Ovary (tissue), 7 donors: ENCODE measurements at regions not wholly inside any gene's neighbourhood (a gene's known extent, or its start where the extent isn't known, plus 50 kb on each side); places are given as distances from the start of the nearest gene placed in this dataset.

Experiments used
- DNase-seq, 5 donors: peaks; one replicate each; pipeline ENCODE4 v3.0.0-alpha.2; 2019 to 2020
- H3K27ac ChIP-seq, 2 donors: fragments of 200-600 bp; one replicate each; pipeline versions ENCODE4 v1.5.1 to v1.8.0; 2019 to 2022
- H3K27me3 ChIP-seq: fragments of 200-600 bp; one replicate; pipeline ENCODE4 v1.8.0; 2022
- H3K36me3 ChIP-seq: fragments of 200-600 bp; sonication (generic); one replicate; pipeline ENCODE4 v1.5.1; 2019
- H3K4me1 ChIP-seq: one replicate; pipeline ENCODE4 v1.8.1; 2013; ENCODE audit warnings: mild to moderate bottlenecking, moderate library complexity; ENCODE audit not compliant: insufficient read depth
- H3K4me3 ChIP-seq: fragments of 200-600 bp; sonication (generic); one replicate; pipeline ENCODE4 v1.5.1; 2017
- H3K9me3 ChIP-seq, 2 donors: fragments of 200-600 bp in 1 of 2; sonication (generic) in 1 of 2; one replicate each; pipeline versions ENCODE4 v1.5.1 to v1.8.1; 2013 to 2019; ENCODE audit warnings: mild to moderate bottlenecking in 1 of 2, moderate library complexity in 1 of 2
- CTCF ChIP-seq, 3 donors: fragments of 450-650 bp in 2 of 3; fragments of 200-600 bp in 1 of 3; IDR thresholded peaks; one replicate each; pipeline versions ENCODE4 v1.5.1 to v1.8.0; 2016 to 2022; ENCODE audit warnings: antibody characterized with exemption in 3 of 3, mild to moderate bottlenecking in 1 of 3
- EP300 ChIP-seq: sonication (generic); formaldehyde crosslinking; IDR thresholded peaks from one replicate; pipeline ENCODE4 v1.6.1; 2017; ENCODE audit warnings: antibody characterized with exemption
- POLR2A ChIP-seq: fragments of 450-650 bp; IDR thresholded peaks from one replicate; pipeline ENCODE4 v1.6.1; 2017; ENCODE audit warnings: antibody characterized with exemption, mild to moderate bottlenecking, moderate library complexity
- WGBS, 3 donors: extraction: QIAGEN DNeasy Blood & Tissue Kit in 1 of 3; methylation state at CpG; one replicate each; pipeline versions ENCODE4 v1.1.5 to v1.1.7; 2013 to 2017; 5-methylcytosine and 5-hydroxymethylcytosine counted together
- intact Hi-C, 4 donors: fragments of 100-400 bp; cut with DNase I; formaldehyde crosslinking; loops; one replicate each; pipeline versions ENCODE4 v1.11.0 to v1.15.1; 2022 to 2023
- donor health status: DM: no; HTN: no; CAD: no; lungs with moderate emphysema.
- donor health status: DM: no; HTN: no; CAD: no.
- donor health status: Bipolar disorder and iron deficiency.
- donor health status: DM: no; HTN: no; CAD: no.
- donor health status: DM: yes; HTN: yes; CAD: no.

GRCh38 chr9:84450029-84450428 lies 109.5 kb upstream of the SLC28A3 start:
- Histone ChIP-seq H3K36me3 (no peaks in the 10 kb centered on the region), H3K4me1 (no peaks in the 10 kb centered on the region), H3K27me3 (no peaks in the 10 kb centered on the region), H3K27ac (no peak overlapping the region), H3K4me3 (no peak overlapping the region), H3K9me3 (no peaks in the 10 kb centered on the region)
- TF ChIP-seq POLR2A (no peak), EP300 (no peak), CTCF (IDR thresholded peaks at IDR 0.05) (no peak)
- no peak for DNase-seq
- WGBS, 3 donors, result 69 to 74% (median 72%) methylated on average over 5 of the region's 5 CpGs
- intact Hi-C loops, result no loop called here

- intact Hi-C loops, result no loop called here
- Histone ChIP-seq H3K4me3 (no peak overlapping the region), H3K36me3 (no peaks in the 10 kb centered on the region), H3K27me3 (no peaks in the 10 kb centered on the region), H3K9me3 (no peaks in the 10 kb centered on the region), H3K27ac (no peak overlapping the region), H3K4me1 (no peaks in the 10 kb centered on the region)
- TF ChIP-seq CTCF (IDR thresholded peaks at IDR 0.05), result no peak
- no peak for TF ChIP-seq POLR2A
- TF ChIP-seq EP300, result no peak
- DNase-seq, result no peak
- 81 to 89% (median 81%) methylated on average over 2 of the region's 2 CpGs for WGBS, 3 donors
Measured at GRCh38 chr9:84456527-84456926, 116.0 kb upstream of the SLC28A3 start.

- Histone ChIP-seq H3K27ac (no peak overlapping the region), H3K9me3 (no peaks in the 10 kb centered on the region), H3K4me1 (no peaks in the 10 kb centered on the region), H3K4me3 (no peak overlapping the region), H3K36me3 (no peaks in the 10 kb centered on the region), H3K27me3 (no peaks in the 10 kb centered on the region)
- intact Hi-C loops, result no loop called here
- DNase-seq, result no peak
- TF ChIP-seq CTCF (IDR thresholded peaks at IDR 0.05), result no peak
- no peak for TF ChIP-seq EP300
- TF ChIP-seq POLR2A, result no peak
Measured at GRCh38 chr9:84460695-84461094, 120.1 kb upstream of the SLC28A3 start.

- Histone ChIP-seq H3K4me1 (no peaks in the 10 kb centered on the region), H3K27ac (no peak overlapping the region), H3K36me3 (no peaks in the 10 kb centered on the region), H3K9me3 (no peaks in the 10 kb centered on the region), H3K27me3 (no peaks in the 10 kb centered on the region), H3K4me3 (no peak overlapping the region)
- TF ChIP-seq CTCF (IDR thresholded peaks at IDR 0.05) (no peak), POLR2A (no peak), EP300 (no peak)
- DNase-seq, result no peak
- 66 to 70% (median 66%) methylated on average over 3 of the region's 3 CpGs for WGBS, 3 donors
- intact Hi-C loops, result no loop called here
Measured at GRCh38 chr9:84463272-84463671, 122.7 kb upstream of the SLC28A3 start.
